Activated CD8-positive, alpha-beta memory T cell treated with anti-CD3 and anti-CD28 coated beads, Interleukin-2, amount 50 U/mL, for 48 hours (primary cell): ENCODE measurements at regions not wholly inside any gene's neighbourhood (a gene's known extent, or its start where the extent isn't known, plus 50 kb on each side); places are given as distances from the start of the nearest gene placed in this dataset.
"Not testable (repeated sequence)": the region's sequence is repeated elsewhere in the genome, so short reads cannot be mapped to it uniquely, and the experiment has no call there.

Experiments used
- DNase-seq: peaks from one replicate; pipeline ENCODE4 v3.0.0-alpha.2; 2020

- DNase-seq: no peak
Observed at GRCh38 chr16:16956376-16956775, 514.4 kb downstream of the XYLT1 start.

- no peak for DNase-seq
Observed at GRCh38 chr16:16960785-16961184, 510.0 kb downstream of the XYLT1 start.

GRCh38 chr16:16966439-16966838 is 504.3 kb downstream of the XYLT1 start:
- no peak for DNase-seq

- DNase-seq: no peak
Observed at GRCh38 chr16:16971042-16971441, 499.7 kb downstream of the XYLT1 start.

GRCh38 chr16:16972831-16973230 is 497.9 kb downstream of the XYLT1 start:
- no peak for DNase-seq

GRCh38 chr16:16973707-16974591 is 496.8 kb downstream of the XYLT1 start:
- DNase-seq: no peak

- DNase-seq: no peak
Observed at GRCh38 chr16:16982614-16983013, 488.1 kb downstream of the XYLT1 start.

- DNase-seq: no peak
Observed at GRCh38 chr16:16983582-16983981, 487.2 kb downstream of the XYLT1 start.

GRCh38 chr16:16984091-16984490 is 486.7 kb downstream of the XYLT1 start:
- not testable (repeated sequence) for DNase-seq

- DNase-seq: no peak
Observed at GRCh38 chr16:16985707-16986106, 485.1 kb downstream of the XYLT1 start.

GRCh38 chr16:16988963-16989362 is 481.8 kb downstream of the XYLT1 start:
- no peak for DNase-seq

- DNase-seq: no peak
Observed at GRCh38 chr16:16989368-16989767, 481.4 kb downstream of the XYLT1 start.

GRCh38 chr16:16991711-16992110 is 479.0 kb downstream of the XYLT1 start:
- no peak for DNase-seq

- no peak for DNase-seq
Observed at GRCh38 chr16:16992975-16993765, 477.6 kb downstream of the XYLT1 start.

GRCh38 chr16:16994831-16995230 is 475.9 kb downstream of the XYLT1 start:
- no peak for DNase-seq

- DNase-seq: no peak
Observed at GRCh38 chr16:16996827-16997226, 473.9 kb downstream of the XYLT1 start.

GRCh38 chr16:16997349-16997748 is 473.4 kb downstream of the XYLT1 start:
- no peak for DNase-seq

- DNase-seq: no peak
Observed at GRCh38 chr16:17001471-17001870, 469.3 kb downstream of the XYLT1 start.

GRCh38 chr16:17002565-17002964 is 468.2 kb downstream of the XYLT1 start:
- no peak for DNase-seq

GRCh38 chr16:17005963-17006362 is 464.8 kb downstream of the XYLT1 start:
- not testable (repeated sequence) for DNase-seq

GRCh38 chr16:17011712-17012111 is 459.0 kb downstream of the XYLT1 start:
- DNase-seq: no peak

- no peak for DNase-seq
Observed at GRCh38 chr16:17013038-17013437, 457.7 kb downstream of the XYLT1 start.

GRCh38 chr16:17014484-17015121 is 456.2 kb downstream of the XYLT1 start:
- DNase-seq: no peak

GRCh38 chr16:17015702-17016101 is 455.1 kb downstream of the XYLT1 start:
- no peak for DNase-seq
